Karpas-422 (cell line): ENCODE measurements at regions not wholly inside any gene's neighbourhood (a gene's known extent, or its start where the extent isn't known, plus 50 kb on each side); places are given as distances from the start of the nearest gene placed in this dataset.
"Not testable (repeated sequence)": the region's sequence is repeated elsewhere in the genome, so short reads cannot be mapped to it uniquely, and the experiment has no call there.

ENCODE experiments used
- DNase-seq: peaks from one replicate; pipeline ENCODE4 v3.0.0-alpha.2; 2015
- H2AFZ ChIP-seq: fragments of 200-600 bp; sonication (generic); 2 replicates; pipeline ENCODE4 v1.6.1; 2014; ENCODE audit warnings: antibody characterized with exemption, low read length, mixed read lengths
- H3K27ac ChIP-seq: fragments of 200-600 bp; sonication (generic); 2 replicates; pipeline ENCODE4 v1.5.1; 2014; ENCODE audit warnings: mild to moderate bottlenecking, low read length, moderate library complexity
- H3K27me3 ChIP-seq: fragments of 200-600 bp; sonication (generic); 2 replicates; pipeline ENCODE4 v1.6.1; 2014; ENCODE audit warnings: low read length, mixed read lengths
- H3K36me3 ChIP-seq: fragments of 200-600 bp; sonication (generic); 2 replicates; pipeline ENCODE4 v1.6.1; 2014; ENCODE audit warnings: low read length, mixed read lengths; ENCODE audit not compliant: insufficient read depth
- H3K4me1 ChIP-seq: fragments of 200-600 bp; sonication (generic); 2 replicates; pipeline ENCODE4 v1.6.1; 2014; ENCODE audit warnings: mild to moderate bottlenecking, low read length, mixed read lengths
- H3K4me2 ChIP-seq: fragments of 200-600 bp; sonication (generic); 2 replicates; pipeline ENCODE4 v1.6.1; 2014; ENCODE audit warnings: low read length, low read depth, mild to moderate bottlenecking; ENCODE audit not compliant: poor library complexity, severe bottlenecking
- H3K4me3 ChIP-seq: fragments of 200-600 bp; sonication (generic); 2 replicates; pipeline ENCODE4 v1.5.1; 2014; ENCODE audit warnings: mild to moderate bottlenecking, antibody characterized with exemption, low read length, mixed read lengths
- H3K79me2 ChIP-seq: fragments of 200-600 bp; sonication (generic); 2 replicates; pipeline ENCODE4 v1.6.1; 2014; ENCODE audit warnings: mild to moderate bottlenecking, low read length, mixed read lengths
- H3K9ac ChIP-seq: fragments of 200-600 bp; sonication (generic); 2 replicates; pipeline ENCODE4 v1.6.0; 2014; ENCODE audit warnings: low read length
- H3K9me2 ChIP-seq: fragments of 200-600 bp; sonication (generic), shearing (Covaris generic); replicated peaks from 2 replicates; pipeline ENCODE4 v1.6.0; 2014; ENCODE audit warnings: mild to moderate bottlenecking, low read length, moderate library complexity; ENCODE audit not compliant: insufficient read depth
- H3K9me3 ChIP-seq: fragments of 300-700, 200-600 bp; sonication (generic); 2 replicates; pipeline ENCODE4 v1.6.1; 2014; ENCODE audit warnings: low read length, mixed read lengths
- H4K20me1 ChIP-seq: fragments of 200-600 bp; sonication (generic); 2 replicates; pipeline ENCODE4 v1.6.1; 2014; ENCODE audit warnings: mild to moderate bottlenecking, antibody characterized with exemption, low read length, low read depth; ENCODE audit not compliant: insufficient read depth

- not testable (repeated sequence) for H3K79me2 ChIP-seq, DNase-seq, H4K20me1 ChIP-seq, H3K4me3 ChIP-seq, H3K4me2 ChIP-seq, H3K36me3 ChIP-seq, H2AFZ ChIP-seq, H3K4me1 ChIP-seq, H3K9me2 ChIP-seq, H3K27ac ChIP-seq, H3K9ac ChIP-seq, H3K27me3 ChIP-seq
- H3K9me3 ChIP-seq = peaks cover 36% of the 10 kb centered on the region
Observed at GRCh38 chr22:11582048-11582447, 3945.9 kb upstream of the OR11H1 start.

GRCh38 chr22:11584231-11584630, 3943.8 kb upstream of the OR11H1 start:
- not testable (repeated sequence) for H3K4me1 ChIP-seq, H3K4me2 ChIP-seq, H4K20me1 ChIP-seq, H3K9ac ChIP-seq, H3K27ac ChIP-seq, H3K79me2 ChIP-seq, H3K4me3 ChIP-seq, H3K36me3 ChIP-seq, H3K27me3 ChIP-seq, DNase-seq, H3K9me2 ChIP-seq, H2AFZ ChIP-seq
- H3K9me3 ChIP-seq = peaks cover 34% of the 10 kb centered on the region

GRCh38 chr22:11594552-11594951, 3933.4 kb upstream of the OR11H1 start:
- not testable (repeated sequence) for H3K4me3 ChIP-seq, DNase-seq, H3K27ac ChIP-seq, H3K27me3 ChIP-seq, H3K9me2 ChIP-seq, H3K9ac ChIP-seq, H3K36me3 ChIP-seq, H4K20me1 ChIP-seq, H3K4me1 ChIP-seq, H3K79me2 ChIP-seq, H3K4me2 ChIP-seq, H2AFZ ChIP-seq
- peaks cover 29% of the 10 kb centered on the region for H3K9me3 ChIP-seq

DNA sequence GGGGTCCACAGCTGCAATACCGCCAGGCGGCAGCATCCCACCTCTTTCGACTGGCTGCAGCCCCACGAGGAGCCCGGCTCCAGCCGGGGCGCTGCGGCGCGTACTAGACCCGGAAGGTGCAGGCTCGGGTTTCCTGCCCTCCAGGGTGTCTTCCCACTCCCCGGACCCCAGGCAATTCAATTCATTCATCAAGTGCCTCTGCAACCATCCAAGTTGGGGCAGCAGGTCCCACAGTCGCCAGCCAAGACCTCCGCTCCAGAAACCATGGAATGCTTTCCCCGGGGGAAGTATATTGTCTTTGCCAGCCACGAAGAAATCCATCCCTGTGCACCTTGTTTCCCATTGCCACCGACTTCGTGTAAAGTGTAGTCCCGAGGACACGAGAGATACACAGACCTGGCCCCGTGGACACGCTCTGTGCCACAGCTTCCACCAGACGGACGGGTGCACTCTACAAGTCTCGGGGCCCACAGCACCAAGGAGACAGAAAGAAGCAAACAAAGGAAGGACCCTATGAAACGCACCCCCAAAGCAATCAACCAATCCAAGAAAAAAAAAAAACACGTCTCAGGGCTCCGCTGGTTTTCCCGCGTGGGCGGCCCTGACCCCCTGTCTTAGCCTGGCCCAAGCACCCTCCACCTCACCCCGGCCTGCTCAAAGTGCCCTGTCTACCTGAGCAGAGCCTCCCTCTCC, 3930.2 kb upstream of the OR11H1 start:
- not testable (repeated sequence) for H2AFZ ChIP-seq, H3K4me3 ChIP-seq, H3K4me1 ChIP-seq, H3K9ac ChIP-seq, H3K4me2 ChIP-seq, H3K27ac ChIP-seq, H3K27me3 ChIP-seq, H3K9me2 ChIP-seq, H3K36me3 ChIP-seq, DNase-seq, H3K79me2 ChIP-seq, H4K20me1 ChIP-seq
- H3K9me3 ChIP-seq = peaks cover 41% of the 10 kb centered on the region

DNA sequence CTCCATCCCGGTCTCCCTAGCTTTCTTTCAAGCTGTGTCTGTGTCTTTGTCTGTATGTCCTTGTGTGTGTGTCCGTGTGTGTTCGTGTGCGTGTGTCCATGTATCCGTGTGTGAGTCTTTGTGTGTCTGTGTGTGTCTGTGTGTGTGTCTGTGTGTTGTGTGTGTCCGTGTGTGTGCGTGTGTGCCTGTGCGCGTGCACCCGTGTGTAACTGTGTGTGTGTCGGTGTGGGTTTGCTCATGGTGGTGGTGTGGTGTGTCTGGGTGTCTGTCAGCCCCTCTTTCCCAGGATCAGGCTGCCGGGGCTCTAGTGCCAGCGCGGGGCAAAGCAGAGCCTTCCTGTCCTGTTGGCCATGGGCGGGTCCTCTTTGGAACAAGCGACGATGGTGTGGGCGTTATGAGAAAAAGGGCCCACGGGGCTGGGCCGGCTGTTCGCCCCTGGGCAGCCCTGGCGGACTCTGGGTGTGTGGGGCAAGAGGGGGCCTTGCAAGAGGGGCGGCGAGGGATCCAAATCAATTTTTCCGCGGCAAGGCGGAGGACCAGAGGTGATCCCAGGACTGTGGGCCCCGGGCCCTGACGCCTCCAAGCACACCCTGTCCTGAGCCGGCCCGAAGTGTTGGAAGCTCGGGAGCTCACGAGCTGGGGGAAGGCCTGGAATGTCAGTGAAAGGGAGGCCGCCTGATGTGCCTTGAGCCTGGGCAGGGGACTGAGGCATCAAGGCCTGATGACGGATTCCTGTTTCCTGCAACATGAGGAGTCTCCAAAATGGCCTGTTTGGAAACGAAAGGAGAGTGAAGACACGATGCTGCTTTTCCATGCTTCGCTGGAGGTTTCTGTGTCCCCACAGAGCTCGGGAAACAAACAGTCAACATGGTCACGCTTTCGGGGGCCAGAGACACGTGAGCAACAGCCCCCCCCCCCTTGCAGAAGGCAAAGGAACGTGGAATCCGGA, 3929.2 kb upstream of the OR11H1 start:
- Histone ChIP-seq H3K27me3 (no peaks in the 10 kb centered on the region), H3K4me3 (no peak overlapping the region), H3K9me3 (peaks cover 42% of the 10 kb centered on the region), H3K79me2 (no peaks in the 10 kb centered on the region), H2AFZ (no peak overlapping the region), H3K4me2 (no peak overlapping the region), H3K36me3 (no peaks in the 10 kb centered on the region), H3K4me1 (no peaks in the 10 kb centered on the region), H3K27ac (no peak overlapping the region), H4K20me1 (no peaks in the 10 kb centered on the region), H3K9me2 (no peaks in the 10 kb centered on the region), H3K9ac (no peak overlapping the region)
- DNase-seq = no peak

DNA sequence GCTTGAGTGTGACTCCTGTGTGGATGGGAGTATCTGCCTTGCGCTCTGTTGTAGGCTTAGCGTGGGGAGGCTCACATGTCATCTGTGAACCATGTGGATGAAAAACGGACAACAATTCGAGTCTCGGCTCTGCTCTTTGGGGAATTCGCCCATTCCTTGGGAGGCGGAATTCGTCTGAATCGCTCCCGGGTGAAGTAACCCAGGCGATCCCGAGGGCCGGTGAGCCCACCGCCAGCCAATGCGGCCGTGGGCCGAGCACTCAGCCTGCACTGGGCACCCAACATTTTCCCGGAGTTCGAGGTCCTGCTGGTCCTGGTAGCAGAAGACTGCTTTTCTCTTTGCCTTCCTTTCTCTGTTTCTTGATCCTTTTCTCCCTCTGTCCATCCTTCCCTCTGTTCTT, 3928.5 kb upstream of the OR11H1 start:
- not testable (repeated sequence) for H4K20me1 ChIP-seq, DNase-seq, H3K27me3 ChIP-seq, H3K4me2 ChIP-seq, H2AFZ ChIP-seq, H3K79me2 ChIP-seq, H3K9me2 ChIP-seq, H3K9ac ChIP-seq, H3K36me3 ChIP-seq, H3K4me1 ChIP-seq, H3K27ac ChIP-seq, H3K4me3 ChIP-seq
- H3K9me3 ChIP-seq = peaks cover 45% of the 10 kb centered on the region

DNA sequence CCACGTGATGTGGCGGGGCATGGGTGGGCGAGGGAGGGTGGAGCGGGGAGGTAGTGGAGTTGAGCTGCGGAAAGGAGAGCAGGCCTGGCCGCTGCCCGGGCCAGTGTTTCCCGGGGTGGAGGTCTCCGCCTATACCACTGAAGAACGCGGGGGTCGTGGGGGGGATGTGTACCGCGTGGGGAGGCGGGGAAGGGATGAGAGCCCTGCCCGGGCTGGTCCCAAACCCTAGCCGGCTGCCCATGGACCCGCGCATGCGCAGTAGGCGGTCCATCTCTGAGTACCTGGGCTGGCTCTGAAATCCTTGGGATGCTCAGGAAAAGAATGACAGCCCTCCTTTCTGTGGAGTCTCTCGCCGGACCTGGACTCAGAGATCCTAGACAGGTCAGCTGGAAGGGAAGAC, 3927.8 kb upstream of the OR11H1 start:
- not testable (repeated sequence) for H3K4me1 ChIP-seq, H3K27ac ChIP-seq, H2AFZ ChIP-seq, H3K27me3 ChIP-seq, H3K9me2 ChIP-seq, H3K4me3 ChIP-seq, DNase-seq, H3K36me3 ChIP-seq, H3K4me2 ChIP-seq, H3K9ac ChIP-seq, H4K20me1 ChIP-seq, H3K79me2 ChIP-seq
- H3K9me3 ChIP-seq = peaks cover 41% of the 10 kb centered on the region

GRCh38 chr22:11600896-11601890, 3926.8 kb upstream of the OR11H1 start:
- H3K4me2 ChIP-seq, H3K27ac ChIP-seq, H3K36me3 ChIP-seq, H3K27me3 ChIP-seq, H3K4me1 ChIP-seq, H3K4me3 ChIP-seq, H3K9me2 ChIP-seq, H2AFZ ChIP-seq, DNase-seq, H3K9ac ChIP-seq, H4K20me1 ChIP-seq, H3K79me2 ChIP-seq: not testable (repeated sequence)
- peaks cover 50% of the 10 kb centered on the region for H3K9me3 ChIP-seq
